Activated B cell treated with CpG ODN at 0.5 μM for 24 hours (primary cell): ENCODE measurements at regions not wholly inside any gene's neighbourhood (a gene's known extent, or its start where the extent isn't known, plus 50 kb on each side); places are given as distances from the start of the nearest gene placed in this dataset.

Experiments used
- ATAC-seq: fragments of 200-7000 bp; cut with Tn5 transposase; one replicate; pipeline ENCODE4 v1.10.0; 2021; ENCODE audit warnings: low read depth, mild to moderate bottlenecking, moderate library complexity
- CTCF ChIA-PET: fragments of 350-600 bp; sonication (Branson Sonifier 250); formaldehyde crosslinking; loops from one replicate; lab custom pipeline; 2021; ENCODE audit warnings: antibody characterized with exemption; lab: Charles Lee
- POLR2A ChIA-PET: fragments of 350-600 bp; sonication (Branson Sonifier 250); formaldehyde crosslinking; loops from one replicate; lab custom pipeline; 2021; ENCODE audit warnings: antibody characterized with exemption; lab: Charles Lee
- DNase-seq: peaks from one replicate; pipeline ENCODE4 v3.0.0; 2022
- H3K27ac Mint-ChIP-seq: one replicate; pipeline ENCODE4 v1.8.0; 2020; ENCODE audit warnings: mixed read lengths
- H3K27me3 Mint-ChIP-seq: one replicate; pipeline ENCODE4 v1.8.0; 2021; ENCODE audit warnings: mixed read lengths
- H3K36me3 Mint-ChIP-seq: one replicate; pipeline ENCODE4 v1.8.0; 2021; ENCODE audit warnings: low read depth, mixed read lengths
- H3K4me1 Mint-ChIP-seq: one replicate; pipeline ENCODE4 v1.8.0; 2021; ENCODE audit warnings: mixed read lengths
- H3K4me3 Mint-ChIP-seq: one replicate; pipeline ENCODE4 v1.8.0; 2020; ENCODE audit warnings: mild to moderate bottlenecking, mixed read lengths
- H3K9me3 Mint-ChIP-seq: one replicate; pipeline ENCODE4 v1.8.0; 2020; ENCODE audit warnings: mixed read lengths
- CTCF ChIP-seq: fragments of 200-600 bp; IDR thresholded peaks from one replicate; pipeline ENCODE4 v1.8.0; 2022; ENCODE audit warnings: antibody characterized with exemption, mild to moderate bottlenecking
- intact Hi-C: fragments of 100-400 bp; cut with micrococcal nuclease; formaldehyde crosslinking; loops from one replicate; pipeline ENCODE4 v1.15.1; 2024

- CTCF ChIA-PET: no interaction called here
- H3K4me1 Mint-ChIP-seq: no peaks in the 10 kb centered on the region
Measured at GRCh38 chr1:218865591-218865990, 308.1 kb upstream of the LYPLAL1 start.

GRCh38 chr1:218866507-218866906 lies 307.2 kb upstream of the LYPLAL1 start:
- no peak for TF ChIP-seq CTCF
- intact Hi-C loops: no loop called here
- DNase-seq (no peak), ATAC-seq (no peak)
- no peaks in the 10 kb centered on the region for H3K4me1 Mint-ChIP-seq
- H3K27ac Mint-ChIP-seq: no peak overlapping the region
- POLR2A ChIA-PET: no interaction called here
- H3K9me3 Mint-ChIP-seq: peaks cover 2% of the 10 kb centered on the region
- no peak overlapping the region for H3K4me3 Mint-ChIP-seq
- CTCF ChIA-PET: no interaction called here
- H3K27me3 Mint-ChIP-seq: no peaks in the 10 kb centered on the region
- H3K36me3 Mint-ChIP-seq: no peaks in the 10 kb centered on the region

More at GRCh38 chr1:218865591-218865990, 308.1 kb upstream of the LYPLAL1 start:
- no peaks in the 10 kb centered on the region for H3K36me3 Mint-ChIP-seq
- no peak for ATAC-seq
- DNase-seq: no peak
- no peaks in the 10 kb centered on the region for H3K27me3 Mint-ChIP-seq
- H3K27ac Mint-ChIP-seq: no peak overlapping the region
- no peak overlapping the region for H3K4me3 Mint-ChIP-seq
- H3K9me3 Mint-ChIP-seq: peaks cover 2% of the 10 kb centered on the region
- no peak for TF ChIP-seq CTCF
- POLR2A ChIA-PET: no interaction called here
- intact Hi-C loops: no loop called here

- intact Hi-C loops: no loop called here
- Mint-ChIP-seq H3K4me1 (no peaks in the 10 kb centered on the region), H3K36me3 (no peaks in the 10 kb centered on the region), H3K9me3 (peaks cover 2% of the 10 kb centered on the region), H3K27ac (no peak overlapping the region), H3K27me3 (no peaks in the 10 kb centered on the region), H3K4me3 (no peak overlapping the region)
- ChIA-PET CTCF (no interaction called here), POLR2A (no interaction called here)
- ATAC-seq (no peak), DNase-seq (no peak)
- no peak for TF ChIP-seq CTCF
Measured at GRCh38 chr1:218867066-218867465, 306.6 kb upstream of the LYPLAL1 start.

- H3K36me3 Mint-ChIP-seq: no peaks in the 10 kb centered on the region
- intact Hi-C loops: no loop called here
Measured at GRCh38 chr1:218867941-218868626, 305.6 kb upstream of the LYPLAL1 start.

GRCh38 chr1:218869276-218869675 lies 304.4 kb upstream of the LYPLAL1 start:
- no peak for DNase-seq
- ATAC-seq: no peak
- no peaks in the 10 kb centered on the region for H3K27me3 Mint-ChIP-seq
- no peak overlapping the region for H3K4me3 Mint-ChIP-seq
- intact Hi-C loops: no loop called here
- ChIA-PET POLR2A (no interaction called here), CTCF (no interaction called here)
- H3K4me1 Mint-ChIP-seq: no peaks in the 10 kb centered on the region
- peaks cover 2% of the 10 kb centered on the region for H3K9me3 Mint-ChIP-seq
- H3K36me3 Mint-ChIP-seq: no peaks in the 10 kb centered on the region
- no peak for TF ChIP-seq CTCF
- no peak overlapping the region for H3K27ac Mint-ChIP-seq

More at GRCh38 chr1:218867941-218868626, 305.6 kb upstream of the LYPLAL1 start:
- Mint-ChIP-seq H3K27me3 (no peaks in the 10 kb centered on the region), H3K27ac (no peak overlapping the region), H3K4me1 (no peaks in the 10 kb centered on the region), H3K4me3 (no peak overlapping the region), H3K9me3 (peaks cover 2% of the 10 kb centered on the region)
- no peak for TF ChIP-seq CTCF
- CTCF ChIA-PET: no interaction called here
- POLR2A ChIA-PET: no interaction called here
- ATAC-seq: no peak
- DNase-seq: no peak
